Left lung (tissue), 4 donors: ENCODE measurements at regions not wholly inside any gene's neighbourhood (a gene's known extent, or its start where the extent isn't known, plus 50 kb on each side); places are given as distances from the start of the nearest gene placed in this dataset.

Source experiments
- ATAC-seq: fragments of 200-7000 bp; cut with Tn5 transposase; one replicate; pipeline ENCODE4 v1.9.1; 2020; ENCODE audit warnings: moderate library complexity
- DNase-seq, 4 donors: peaks; one replicate each; pipeline ENCODE4 v3.0.0-alpha.2; 2013 to 2020
- H3K27ac ChIP-seq, 2 donors: fragments of 200-600 bp; sonication (generic) in 1 of 2; one replicate each; pipeline versions ENCODE4 v1.5.0 to v1.8.0; 2020 to 2021
- H3K27me3 ChIP-seq, 2 donors: fragments of 200-600 bp; sonication (generic) in 1 of 2; one replicate each; pipeline versions ENCODE4 v1.5.0 to v1.8.0; 2020 to 2021
- H3K36me3 ChIP-seq, 2 donors: fragments of 200-600 bp; sonication (generic) in 1 of 2; one replicate each; pipeline versions ENCODE4 v1.5.0 to v1.8.0; 2020 to 2021
- H3K4me1 ChIP-seq, 2 donors: fragments of 200-600 bp; one replicate each; pipeline ENCODE4 v1.8.0; 2021
- H3K4me3 ChIP-seq, 2 donors: fragments of 200-600 bp; sonication (generic) in 1 of 2; one replicate each; pipeline versions ENCODE4 v1.5.0 to v1.8.0; 2020 to 2021; ENCODE audit warnings: mild to moderate bottlenecking in 1 of 2
- H3K9me3 ChIP-seq, 2 donors: fragments of 200-600 bp; sonication (generic) in 1 of 2; one replicate each; pipeline versions ENCODE4 v1.5.0 to v1.8.0; 2020 to 2021
- intact Hi-C, 2 donors: fragments of 100-400 bp; cut with DNase I; formaldehyde crosslinking; loops; one replicate each; pipeline versions ENCODE4 v1.11.2 to v1.14.2; 2022
- TF ChIP-seq, protein P1 (sequence below), 2 donors: fragments of 200-600 bp; sonication (generic) in 1 of 2; IDR thresholded peaks; one replicate each; pipeline versions ENCODE4 v1.5.0 to v1.8.0; 2021; ENCODE audit warnings: antibody characterized with exemption in 2 of 2
- donor health status: DM: no; HTN: yes; CAD: no.
- donor health status: DM: no; HTN: no; CAD: no.

GRCh38 chr4:152225680-152226079 lies 310.2 kb downstream of the FBXW7 start:
- intact Hi-C loops = no loop called here
- no peaks in the 10 kb centered on the region for H3K27me3 ChIP-seq
- H3K4me1 ChIP-seq = no peaks in the 10 kb centered on the region
- no peak overlapping the region for H3K27ac ChIP-seq
- H3K36me3 ChIP-seq = no peaks in the 10 kb centered on the region
- no peak overlapping the region for H3K4me3 ChIP-seq
- DNase-seq (no peak), ATAC-seq (no peak)
- no peaks in the 10 kb centered on the region for H3K9me3 ChIP-seq
- TF ChIP-seq, protein P1, sequence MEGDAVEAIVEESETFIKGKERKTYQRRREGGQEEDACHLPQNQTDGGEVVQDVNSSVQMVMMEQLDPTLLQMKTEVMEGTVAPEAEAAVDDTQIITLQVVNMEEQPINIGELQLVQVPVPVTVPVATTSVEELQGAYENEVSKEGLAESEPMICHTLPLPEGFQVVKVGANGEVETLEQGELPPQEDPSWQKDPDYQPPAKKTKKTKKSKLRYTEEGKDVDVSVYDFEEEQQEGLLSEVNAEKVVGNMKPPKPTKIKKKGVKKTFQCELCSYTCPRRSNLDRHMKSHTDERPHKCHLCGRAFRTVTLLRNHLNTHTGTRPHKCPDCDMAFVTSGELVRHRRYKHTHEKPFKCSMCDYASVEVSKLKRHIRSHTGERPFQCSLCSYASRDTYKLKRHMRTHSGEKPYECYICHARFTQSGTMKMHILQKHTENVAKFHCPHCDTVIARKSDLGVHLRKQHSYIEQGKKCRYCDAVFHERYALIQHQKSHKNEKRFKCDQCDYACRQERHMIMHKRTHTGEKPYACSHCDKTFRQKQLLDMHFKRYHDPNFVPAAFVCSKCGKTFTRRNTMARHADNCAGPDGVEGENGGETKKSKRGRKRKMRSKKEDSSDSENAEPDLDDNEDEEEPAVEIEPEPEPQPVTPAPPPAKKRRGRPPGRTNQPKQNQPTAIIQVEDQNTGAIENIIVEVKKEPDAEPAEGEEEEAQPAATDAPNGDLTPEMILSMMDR (IDR thresholded peaks at IDR 0.05) = no peak

- Histone ChIP-seq H3K27ac (no peak overlapping the region), H3K9me3 (no peaks in the 10 kb centered on the region), H3K4me3 (no peak overlapping the region), H3K27me3 (no peaks in the 10 kb centered on the region), H3K4me1 (no peaks in the 10 kb centered on the region), H3K36me3 (no peaks in the 10 kb centered on the region)
- DNase-seq = no peak
- TF ChIP-seq, protein P1 (IDR thresholded peaks at IDR 0.05) = no peak
- intact Hi-C loops = no loop called here
- no peak for ATAC-seq
Observed at GRCh38 chr4:152224721-152225420, 311.0 kb downstream of the FBXW7 start.

DNA sequence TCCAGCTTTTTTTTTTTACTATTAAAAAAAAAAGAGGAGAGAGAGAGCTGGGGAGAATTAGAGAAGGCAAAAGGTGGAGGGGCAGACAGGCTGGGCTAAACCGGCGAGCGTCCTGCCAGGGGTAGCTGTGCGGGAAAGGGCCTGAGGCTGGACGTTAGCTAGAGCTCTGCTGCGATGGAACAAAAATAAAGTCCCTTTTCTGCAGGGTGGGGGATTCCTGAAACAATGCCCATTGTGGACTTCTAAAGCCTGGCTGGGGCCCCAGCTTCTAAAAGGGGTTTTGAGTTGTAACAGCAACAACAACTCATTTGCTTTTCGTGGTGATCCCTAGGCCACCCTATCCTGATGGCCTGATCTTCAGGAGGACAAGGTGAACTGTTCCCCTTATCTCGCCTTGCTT lies 311.7 kb downstream of the FBXW7 start:
- H3K4me3 ChIP-seq = no peak overlapping the region
- ATAC-seq (no peak), DNase-seq (no peak)
- no peaks in the 10 kb centered on the region for H3K9me3 ChIP-seq
- H3K36me3 ChIP-seq = no peaks in the 10 kb centered on the region
- intact Hi-C loops = no loop called here
- H3K4me1 ChIP-seq = no peaks in the 10 kb centered on the region
- TF ChIP-seq, protein P1 (IDR thresholded peaks at IDR 0.05) = no peak
- no peak overlapping the region for H3K27ac ChIP-seq
- no peaks in the 10 kb centered on the region for H3K27me3 ChIP-seq

- Histone ChIP-seq H3K4me1 (no peaks in the 10 kb centered on the region), H3K27ac (no peak overlapping the region), H3K4me3 (no peak overlapping the region), H3K9me3 (no peaks in the 10 kb centered on the region), H3K36me3 (no peaks in the 10 kb centered on the region), H3K27me3 (no peaks in the 10 kb centered on the region)
- no peak for DNase-seq
- intact Hi-C loops = no loop called here
- TF ChIP-seq, protein P1 (IDR thresholded peaks at IDR 0.05) = no peak
- no peak for ATAC-seq
Observed at GRCh38 chr4:152223600-152223999, 312.3 kb downstream of the FBXW7 start.

DNA sequence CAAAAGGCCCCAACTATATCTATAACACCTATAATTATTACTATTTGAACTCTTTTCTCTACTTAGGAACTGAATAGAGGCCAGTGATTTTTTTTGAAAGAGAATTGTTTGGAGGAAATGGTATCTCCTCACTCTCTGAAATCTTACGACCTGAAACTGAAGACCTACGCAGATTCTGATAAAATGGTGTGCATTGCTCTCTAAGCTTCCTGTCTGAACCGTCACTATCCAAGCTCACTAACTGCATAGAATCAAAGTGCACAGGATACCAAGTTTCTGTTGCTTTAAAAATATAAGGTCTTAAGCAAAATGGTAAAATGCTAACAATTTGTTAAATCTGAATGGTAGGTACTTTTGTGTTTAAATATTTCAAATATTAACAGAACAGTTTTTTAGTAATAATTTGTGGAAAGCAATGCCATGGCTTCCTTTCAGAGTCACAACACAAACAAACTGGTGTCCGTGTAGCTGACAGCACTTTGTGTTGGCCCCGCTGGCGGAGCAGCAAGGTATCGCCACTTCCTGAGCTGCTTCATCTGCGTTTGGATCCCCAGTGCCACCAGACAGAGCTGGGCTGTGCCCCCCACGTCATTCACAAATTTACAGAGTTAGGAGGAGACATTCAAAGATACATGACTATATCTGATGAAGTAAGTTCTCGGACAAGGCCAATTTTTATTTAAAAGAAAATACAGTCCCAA lies 313.9 kb downstream of the FBXW7 start:
- intact Hi-C loops = no loop called here
- Histone ChIP-seq H3K4me1 (no peaks in the 10 kb centered on the region), H3K27me3 (no peaks in the 10 kb centered on the region), H3K4me3 (no peak overlapping the region), H3K27ac (no peak overlapping the region), H3K9me3 (no peaks in the 10 kb centered on the region), H3K36me3 (no peaks in the 10 kb centered on the region)
- no peak for DNase-seq
- TF ChIP-seq, protein P1 (IDR thresholded peaks at IDR 0.05) = no peak
- ATAC-seq = no peak
